Right cardiac atrium (tissue), 5 donors: ENCODE measurements at regions not wholly inside any gene's neighbourhood (a gene's known extent, or its start where the extent isn't known, plus 50 kb on each side); places are given as distances from the start of the nearest gene placed in this dataset.
A peak's percentile ranks its signal among the peaks of the same experiment; 100 is the strongest.
"Not testable (repeated sequence)": the region's sequence is repeated elsewhere in the genome, so short reads cannot be mapped to it uniquely, and the experiment has no call there.

Source experiments
- ATAC-seq, 2 donors: fragments of 200-7000 bp; cut with Tn5 transposase; one replicate each; pipeline versions ENCODE4 v1.8.0 to v1.9.1; 2020; ENCODE audit warnings: moderate library complexity in 2 of 2, mild to moderate bottlenecking in 1 of 2
- DNase-seq, 3 donors: peaks; one replicate each; pipeline ENCODE4 v3.0.0-alpha.2; 2020
- H3K27ac ChIP-seq: one replicate; pipeline ENCODE4 v1.5.1; 2013; ENCODE audit warnings: mild to moderate bottlenecking, low read length, control low read depth, moderate library complexity
- H3K27me3 ChIP-seq: one replicate; pipeline ENCODE4 v1.6.1; 2013; ENCODE audit not compliant: control insufficient read depth, insufficient read depth
- H3K4me1 ChIP-seq: one replicate; pipeline ENCODE4 v1.6.1; 2013; ENCODE audit warnings: low read length; ENCODE audit not compliant: control insufficient read depth, insufficient read depth
- H3K4me3 ChIP-seq: one replicate; pipeline ENCODE4 v1.5.1; 2013; ENCODE audit warnings: low read length, control low read depth
- H3K9me3 ChIP-seq: one replicate; pipeline ENCODE4 v1.6.1; 2013; ENCODE audit warnings: low read length; ENCODE audit not compliant: control insufficient read depth
- WGBS: extraction: QIAGEN DNeasy Blood & Tissue Kit; methylation state at CpG from one replicate; pipeline ENCODE4 v1.1.7; 2013; 5-methylcytosine and 5-hydroxymethylcytosine counted together
- intact Hi-C, 4 donors: fragments of 100-400 bp; cut with DNase I; formaldehyde crosslinking; loops; one replicate each; pipeline versions ENCODE4 v1.11.0 to v1.14.0; 2022 to 2023
- donor health status: healthy with polysubstance abuse.
- donor health status: DM: no; HTN: yes; CAD: no.
- donor health status: DM: no; HTN: no; CAD: no.
- donor health status: DM: no; HTN: yes; CAD: no; lungs with severe emphysema.
- donor health status: DM: yes; HTN: yes; CAD: no.

GRCh38 chr2:40642726-40643125, 190.8 kb upstream of the SLC8A1 start:
- no peak for ATAC-seq
- Histone ChIP-seq H3K27me3 (no peaks in the 10 kb centered on the region), H3K4me1 (no peaks in the 10 kb centered on the region), H3K9me3 (no peaks in the 10 kb centered on the region), H3K27ac (no peak overlapping the region), H3K4me3 (no peak overlapping the region)
- intact Hi-C loops, result no loop called here
- no peak for DNase-seq
- 72% methylated on average over 2 of the region's 2 CpGs for WGBS

GRCh38 chr2:40646642-40647041, 194.8 kb upstream of the SLC8A1 start:
- ATAC-seq, result no peak
- intact Hi-C loops, result no loop called here
- H3K9me3 ChIP-seq, result no peaks in the 10 kb centered on the region
- no peaks in the 10 kb centered on the region for H3K4me1 ChIP-seq
- no peaks in the 10 kb centered on the region for H3K27me3 ChIP-seq
- no peak overlapping the region for H3K4me3 ChIP-seq
- no peak overlapping the region for H3K27ac ChIP-seq
- no peak for DNase-seq
- 95% methylated on average over 2 of the region's 2 CpGs for WGBS

- no peaks in the 10 kb centered on the region for H3K9me3 ChIP-seq
- H3K4me3 ChIP-seq, result no peak overlapping the region
- intact Hi-C loops, result no loop called here
- DNase-seq (no peak), ATAC-seq (no peak)
- H3K4me1 ChIP-seq, result no peaks in the 10 kb centered on the region
- H3K27ac ChIP-seq, result no peak overlapping the region
- no peaks in the 10 kb centered on the region for H3K27me3 ChIP-seq
- WGBS, result 88% methylated on average over 5 of the region's 5 CpGs
Measured at GRCh38 chr2:40652155-40652554, 200.3 kb upstream of the SLC8A1 start.

GRCh38 chr2:40653829-40654228, 201.9 kb upstream of the SLC8A1 start:
- Histone ChIP-seq H3K27me3 (no peaks in the 10 kb centered on the region), H3K9me3 (no peaks in the 10 kb centered on the region), H3K4me3 (no peak overlapping the region), H3K4me1 (no peaks in the 10 kb centered on the region), H3K27ac (no peak overlapping the region)
- no peak for ATAC-seq
- no peak for DNase-seq
- 81% methylated on average over 3 of the region's 3 CpGs for WGBS
- intact Hi-C loops, result no loop called here

GRCh38 chr2:40654346-40654745, 202.5 kb upstream of the SLC8A1 start:
- H3K9me3 ChIP-seq, result no peaks in the 10 kb centered on the region
- DNase-seq (no peak), ATAC-seq (no peak)
- H3K27ac ChIP-seq, result no peak overlapping the region
- WGBS, result 36% methylated on average over 1 of the region's 1 CpG
- H3K4me3 ChIP-seq, result no peak overlapping the region
- no peaks in the 10 kb centered on the region for H3K27me3 ChIP-seq
- no peaks in the 10 kb centered on the region for H3K4me1 ChIP-seq
- intact Hi-C loops, result no loop called here

- no peaks in the 10 kb centered on the region for H3K9me3 ChIP-seq
- WGBS, result 14% methylated on average over 1 of the region's 1 CpG
- intact Hi-C loops, result no loop called here
Measured at GRCh38 chr2:40658941-40659340, 207.1 kb upstream of the SLC8A1 start.

GRCh38 chr2:40665493-40666232, 213.8 kb upstream of the SLC8A1 start:
- WGBS, result 81% methylated on average over 3 of the region's 3 CpGs
- Histone ChIP-seq H3K9me3 (no peaks in the 10 kb centered on the region), H3K27me3 (no peaks in the 10 kb centered on the region), H3K4me3 (no peak overlapping the region), H3K4me1 (no peaks in the 10 kb centered on the region), H3K27ac (no peak overlapping the region)
- ATAC-seq (no peak), DNase-seq (no peak)
- intact Hi-C loops, result no loop called here

More at GRCh38 chr2:40658941-40659340, 207.1 kb upstream of the SLC8A1 start:
- Histone ChIP-seq H3K4me3 (no peak overlapping the region), H3K27ac (no peak overlapping the region), H3K27me3 (no peaks in the 10 kb centered on the region), H3K4me1 (no peaks in the 10 kb centered on the region)
- no peak for DNase-seq
- ATAC-seq, result no peak

GRCh38 chr2:40666398-40666797, 214.5 kb upstream of the SLC8A1 start:
- no peak for DNase-seq
- no peak for ATAC-seq
- no peaks in the 10 kb centered on the region for H3K4me1 ChIP-seq
- no peak overlapping the region for H3K27ac ChIP-seq
- intact Hi-C loops, result no loop called here
- H3K27me3 ChIP-seq, result no peaks in the 10 kb centered on the region
- H3K9me3 ChIP-seq, result no peaks in the 10 kb centered on the region
- WGBS, result 78% methylated on average over 4 of the region's 4 CpGs
- no peak overlapping the region for H3K4me3 ChIP-seq

- no peaks in the 10 kb centered on the region for H3K9me3 ChIP-seq
- DNase-seq, result peak in 1 of 3 donors; percentile 29
- 45% methylated on average over 3 of the region's 3 CpGs for WGBS
- no peak overlapping the region for H3K27ac ChIP-seq
- H3K4me1 ChIP-seq, result no peaks in the 10 kb centered on the region
- intact Hi-C loops, result no loop called here
- ATAC-seq, result peak in 1 of 2 donors; percentile 55
- H3K4me3 ChIP-seq, result no peak overlapping the region
- H3K27me3 ChIP-seq, result no peaks in the 10 kb centered on the region
Measured at GRCh38 chr2:40668425-40668824, 216.5 kb upstream of the SLC8A1 start.

- H3K27ac ChIP-seq, H3K9me3 ChIP-seq, ATAC-seq, DNase-seq, intact Hi-C loops, H3K4me1 ChIP-seq, H3K27me3 ChIP-seq, H3K4me3 ChIP-seq: not testable (repeated sequence)
- 82% methylated on average over 4 of the region's 4 CpGs for WGBS
Measured at GRCh38 chr2:40676134-40676790, 224.4 kb upstream of the SLC8A1 start.

GRCh38 chr2:40680547-40680946, 228.7 kb upstream of the SLC8A1 start:
- intact Hi-C loops, result no loop called here
- no peaks in the 10 kb centered on the region for H3K27me3 ChIP-seq
- ATAC-seq (no peak), DNase-seq (no peak)
- peak overlapping the region; percentile 47 for H3K4me3 ChIP-seq
- no peak overlapping the region for H3K27ac ChIP-seq
- 40% methylated on average over 2 of the region's 2 CpGs for WGBS
- H3K9me3 ChIP-seq, result peaks cover 1% of the 10 kb centered on the region
- no peaks in the 10 kb centered on the region for H3K4me1 ChIP-seq
